HG02678 (cell line): ENCODE measurements at regions not wholly inside any gene's neighbourhood (a gene's known extent, or its start where the extent isn't known, plus 50 kb on each side); places are given as distances from the start of the nearest gene placed in this dataset.

ENCODE experiments used
- ATAC-seq: cut with Tn5 transposase; IDR thresholded peaks from one replicate; pipeline ENCODE4 v1.9.1; 2021; ENCODE audit warnings: mild to moderate bottlenecking, moderate library complexity; ENCODE audit not compliant: unreplicated experiment

DNA sequence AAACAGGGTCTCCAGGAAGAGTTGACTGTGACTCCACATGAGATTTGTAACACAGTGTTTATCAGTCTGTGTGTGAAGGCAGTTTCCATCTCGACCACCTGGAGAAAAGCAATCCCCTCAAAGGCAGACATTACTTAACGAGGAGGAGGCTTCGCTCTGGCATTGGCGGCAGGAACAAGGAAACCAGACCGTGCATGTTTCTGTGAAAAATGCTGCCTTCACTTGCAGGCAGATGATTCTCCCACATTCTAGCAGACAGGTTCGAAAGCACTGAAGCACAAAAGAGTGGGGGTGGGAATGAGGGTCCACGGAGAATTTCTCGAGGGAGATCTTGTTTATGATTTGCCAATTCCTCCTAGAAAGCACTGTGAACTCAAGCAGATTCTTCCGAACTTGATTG is 414.0 kb downstream of the SLC4A3 start:
- ATAC-seq = no peak

GRCh38 chr2:220043155-220043989 is 415.9 kb downstream of the SLC4A3 start:
- no peak for ATAC-seq

- ATAC-seq = no peak
Observed at GRCh38 chr2:220043990-220044335, 416.5 kb downstream of the SLC4A3 start.

- no peak for ATAC-seq
Observed at GRCh38 chr2:220044383-220044782, 417.0 kb downstream of the SLC4A3 start.

- no peak for ATAC-seq
Observed at GRCh38 chr2:220046507-220046906, 419.1 kb downstream of the SLC4A3 start.

DNA sequence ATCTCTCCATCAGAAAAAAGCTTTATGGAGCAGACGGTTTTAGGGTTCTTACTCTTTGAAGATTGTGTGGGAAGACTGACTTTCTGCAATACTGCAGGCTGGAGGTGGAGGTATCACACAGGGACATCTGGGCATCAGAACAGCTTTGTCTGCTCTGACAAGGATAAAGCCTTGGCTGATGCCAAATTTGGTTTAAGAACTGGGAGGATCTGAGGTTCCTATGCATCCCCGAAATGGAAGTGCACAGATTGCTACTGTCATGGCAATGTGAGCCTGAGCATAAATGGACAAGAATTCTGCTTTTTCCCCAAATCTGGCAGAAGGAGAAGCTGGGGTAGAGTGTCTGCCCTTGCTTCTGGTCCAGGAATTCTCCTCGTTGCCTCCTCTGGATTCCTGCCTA is 424.3 kb downstream of the SLC4A3 start:
- no peak for ATAC-seq

DNA sequence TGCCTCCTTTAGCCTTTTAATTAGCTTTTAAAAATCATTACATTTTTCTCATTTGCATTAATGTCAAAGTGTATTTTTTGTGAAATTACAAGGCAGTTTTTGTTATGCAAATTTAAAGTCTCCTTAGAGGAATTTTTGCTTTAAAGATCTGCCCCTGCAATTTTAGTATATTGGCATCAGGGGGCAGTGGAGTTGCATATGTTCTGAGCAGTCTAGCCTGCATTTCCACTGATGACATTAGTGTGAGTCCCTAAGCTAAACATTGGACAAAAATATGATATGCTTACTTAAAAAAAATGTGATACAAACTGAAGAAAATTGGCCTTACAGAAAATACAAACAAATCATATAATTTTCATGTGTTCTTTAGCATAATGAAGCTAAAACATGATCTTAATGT is 426.5 kb downstream of the SLC4A3 start:
- ATAC-seq = no peak

- no peak for ATAC-seq
Observed at GRCh38 chr2:220057391-220057790, 430.0 kb downstream of the SLC4A3 start.

GRCh38 chr2:220057916-220058315 is 430.5 kb downstream of the SLC4A3 start:
- ATAC-seq = no peak

- ATAC-seq = no peak
Observed at GRCh38 chr2:220064111-220065030, 436.9 kb downstream of the SLC4A3 start.

DNA sequence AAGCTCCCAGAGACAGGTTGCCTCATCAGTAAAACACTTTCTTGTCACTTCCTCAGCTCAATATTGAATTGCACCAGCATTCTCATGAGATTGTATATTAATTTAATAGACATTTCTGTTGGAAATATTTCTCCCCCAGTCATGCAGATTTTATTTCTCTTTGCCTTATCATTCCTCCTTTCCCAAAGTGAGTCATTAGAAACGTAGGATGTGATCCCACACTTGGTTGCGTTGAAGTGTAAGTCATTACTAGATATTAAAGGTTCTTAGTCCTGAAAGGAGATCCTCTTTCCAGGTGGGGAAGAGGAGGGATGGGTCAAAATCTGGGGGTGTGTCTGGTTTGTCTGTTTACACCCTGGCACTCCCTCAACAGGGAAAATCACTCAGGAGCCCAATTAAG is 438.2 kb downstream of the SLC4A3 start:
- ATAC-seq = no peak

GRCh38 chr2:220068846-220069245 is 441.4 kb downstream of the SLC4A3 start:
- ATAC-seq = no peak

DNA sequence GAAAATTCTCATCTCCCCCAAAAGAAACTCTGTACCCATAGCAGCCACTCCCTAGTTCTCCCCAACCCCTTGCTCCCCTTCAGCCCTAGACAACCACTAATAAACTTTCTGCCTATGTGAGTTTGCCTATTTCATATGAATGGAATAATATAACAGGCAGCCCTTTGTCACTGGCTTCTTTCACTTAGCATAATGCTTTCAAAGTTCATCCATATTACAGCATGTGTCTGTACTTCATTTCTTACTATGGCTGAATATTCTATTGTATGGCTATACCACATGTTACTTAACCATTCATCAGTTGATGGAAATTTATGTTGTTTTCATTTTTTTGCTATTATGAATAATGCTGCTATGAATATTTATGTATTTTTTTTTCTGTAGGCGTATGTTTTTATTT is 442.9 kb downstream of the SLC4A3 start:
- no peak for ATAC-seq

DNA sequence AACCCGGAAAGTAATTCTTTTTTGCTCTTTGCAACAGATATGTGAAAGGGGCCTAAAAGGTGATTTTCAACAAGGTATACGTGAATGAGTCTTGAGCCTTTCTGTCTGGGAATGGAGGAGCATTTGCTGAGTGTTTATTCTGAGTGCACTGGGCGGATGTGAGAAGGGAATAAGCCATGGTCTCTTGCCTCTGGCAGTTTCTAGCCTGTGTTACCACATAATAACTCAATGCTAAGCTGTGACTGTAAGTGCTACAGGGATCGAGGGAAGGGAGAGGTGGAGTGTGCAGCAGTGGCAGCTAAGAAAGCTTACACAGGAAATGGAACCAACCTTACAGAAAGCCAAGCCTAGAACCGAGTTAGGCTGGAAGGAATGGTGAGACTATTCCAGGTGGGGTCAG is 444.3 kb downstream of the SLC4A3 start:
- no peak for ATAC-seq

DNA sequence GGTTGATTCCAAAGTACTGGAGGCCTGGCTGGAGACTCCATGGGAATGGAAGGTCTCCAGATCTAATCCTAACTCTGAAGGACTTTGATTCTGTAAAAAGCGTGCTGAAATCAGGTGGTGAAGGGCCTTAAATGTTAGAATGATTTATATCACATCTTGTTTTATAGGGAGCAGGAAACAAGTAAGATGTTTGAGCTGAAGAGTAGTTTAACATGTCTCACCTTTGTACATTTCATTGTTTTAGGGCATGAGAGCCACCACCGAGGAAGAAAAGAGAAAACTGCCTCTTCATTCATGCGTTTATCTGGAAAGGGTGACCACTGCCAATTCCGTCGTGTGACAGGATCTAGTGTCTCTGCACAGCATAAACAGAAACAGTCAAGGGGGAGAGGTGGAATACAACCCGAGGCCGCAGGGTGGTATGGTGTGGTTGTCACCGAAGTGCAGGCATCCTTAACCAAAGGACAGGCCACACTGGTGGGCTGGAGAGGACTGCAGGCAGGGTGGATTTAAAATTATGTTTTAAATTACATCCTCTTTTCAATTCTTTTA is 445.3 kb downstream of the SLC4A3 start:
- no peak for ATAC-seq

DNA sequence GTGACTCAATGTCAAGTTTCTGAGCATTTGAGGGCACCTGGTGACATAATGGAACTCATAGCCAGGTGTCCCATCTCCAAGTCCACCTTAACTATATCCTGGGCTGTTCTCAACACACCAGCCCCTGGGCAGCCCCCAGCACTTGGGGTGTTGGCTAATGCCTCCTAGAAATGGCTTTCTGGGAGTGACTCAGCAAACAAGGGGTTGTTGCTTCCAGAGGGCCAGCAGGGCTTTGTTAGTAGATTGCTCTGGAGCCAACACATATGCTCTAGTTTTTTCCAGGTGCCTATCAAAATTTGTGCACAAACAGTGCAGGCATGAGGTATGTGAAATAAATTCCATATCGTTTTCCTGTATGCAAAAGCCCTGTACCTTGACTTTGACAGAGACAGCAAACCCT is 448.4 kb downstream of the SLC4A3 start:
- ATAC-seq = no peak

DNA sequence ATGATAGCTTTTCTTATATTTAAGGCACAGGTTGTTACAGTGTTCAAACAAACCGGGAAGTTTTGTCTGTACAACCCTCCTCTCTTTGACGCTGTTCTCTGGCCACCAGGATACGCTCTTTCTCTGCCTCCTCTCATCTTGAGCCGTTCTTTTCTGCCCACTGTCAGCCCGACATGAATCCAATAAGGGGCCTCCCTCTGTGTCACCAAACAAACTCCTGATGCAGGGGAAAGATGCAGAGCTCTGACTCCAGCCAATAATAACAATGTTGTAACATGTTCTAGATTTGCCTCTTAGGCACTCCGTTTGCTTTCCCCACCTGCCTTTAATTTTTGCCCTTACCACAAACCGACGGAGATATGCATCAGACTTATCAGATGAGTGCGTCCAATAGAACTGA is 449.3 kb downstream of the SLC4A3 start:
- no peak for ATAC-seq

DNA sequence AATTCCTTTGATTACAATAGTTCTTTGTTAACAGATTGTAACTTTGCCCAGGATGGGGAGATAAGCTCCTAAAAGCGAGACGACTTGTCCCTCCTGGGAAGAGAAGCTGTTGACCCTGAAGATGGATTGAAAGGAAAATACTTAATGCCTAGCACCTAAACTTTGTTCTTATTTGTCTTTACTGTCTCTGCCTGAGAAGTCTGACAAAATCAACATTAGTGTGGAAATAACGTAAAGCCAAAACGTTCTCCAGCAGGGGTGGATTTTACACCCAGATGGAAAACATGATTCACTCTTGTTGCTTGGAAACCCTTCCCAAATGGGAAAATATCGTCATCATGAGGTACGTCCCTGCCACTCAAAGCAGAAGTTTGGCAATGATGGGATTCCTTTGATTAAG is 450.1 kb downstream of the SLC4A3 start:
- ATAC-seq = no peak

- no peak for ATAC-seq
Observed at GRCh38 chr2:220078439-220078838, 451.0 kb downstream of the SLC4A3 start.

DNA sequence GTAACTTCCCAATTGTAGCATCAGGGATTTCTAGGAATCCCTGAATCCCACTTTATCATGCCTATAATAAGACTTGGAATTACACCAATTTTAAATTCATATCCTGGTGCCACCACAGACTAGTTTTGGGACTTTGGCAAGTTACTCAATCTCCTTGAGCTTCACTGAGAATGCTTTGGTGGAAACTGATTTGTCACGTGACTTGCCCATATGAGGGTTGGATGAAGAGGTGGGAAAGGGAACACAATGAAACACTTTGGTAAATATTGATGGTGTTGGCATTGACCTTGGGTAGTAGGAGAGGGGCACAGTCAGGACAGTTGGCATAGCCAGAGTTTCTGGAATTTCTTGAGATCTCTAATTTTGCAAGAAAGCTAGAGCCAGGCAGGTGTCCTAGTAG is 452.2 kb downstream of the SLC4A3 start:
- ATAC-seq = no peak

DNA sequence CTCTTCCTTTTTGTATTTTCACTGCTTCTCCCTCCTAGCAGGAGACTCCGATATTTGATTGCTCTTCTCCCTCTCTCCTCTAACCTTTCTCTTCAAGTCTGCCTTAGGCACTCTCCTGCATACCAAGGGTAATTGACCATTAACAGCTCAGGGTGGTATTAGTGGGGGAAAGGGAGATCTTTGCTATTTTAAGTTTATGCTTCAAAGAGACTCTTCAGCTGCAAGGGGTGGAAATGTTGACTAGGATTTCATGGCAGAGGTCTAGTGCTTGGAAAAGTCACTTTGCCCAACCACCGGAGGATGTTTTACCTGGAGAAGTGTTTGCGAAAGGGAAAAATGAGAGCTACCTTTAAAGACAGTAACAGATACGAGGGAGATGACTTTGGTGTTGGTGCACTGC is 453.7 kb downstream of the SLC4A3 start:
- ATAC-seq = no peak

- ATAC-seq = no peak
Observed at GRCh38 chr2:220090050-220090449, 462.6 kb downstream of the SLC4A3 start.
